Activated naive CD8-positive, alpha-beta T cell treated with anti-CD3 and anti-CD28 coated beads for 36 hours (primary cell): ENCODE measurements at regions not wholly inside any gene's neighbourhood (a gene's known extent, or its start where the extent isn't known, plus 50 kb on each side); places are given as distances from the start of the nearest gene placed in this dataset.

Experiments used
- DNase-seq: peaks from one replicate; pipeline ENCODE4 v3.0.0; 2021
- H3K27ac Mint-ChIP-seq: one replicate; pipeline ENCODE4 v1.8.0; 2022; ENCODE audit warnings: mild to moderate bottlenecking, moderate library complexity, mixed read lengths
- H3K27me3 Mint-ChIP-seq: one replicate; pipeline ENCODE4 v1.8.0; 2022; ENCODE audit warnings: mild to moderate bottlenecking, mixed read lengths
- H3K36me3 Mint-ChIP-seq: one replicate; pipeline ENCODE4 v1.8.0; 2021; ENCODE audit warnings: mild to moderate bottlenecking, mixed read lengths
- H3K4me1 Mint-ChIP-seq: one replicate; pipeline ENCODE4 v1.8.0; 2021; ENCODE audit warnings: mixed read lengths
- H3K4me3 Mint-ChIP-seq: one replicate; pipeline ENCODE4 v1.8.0; 2022; ENCODE audit warnings: mild to moderate bottlenecking, moderate library complexity, mixed read lengths
- H3K9me3 Mint-ChIP-seq: one replicate; pipeline ENCODE4 v1.8.0; 2022; ENCODE audit warnings: mixed read lengths

DNA sequence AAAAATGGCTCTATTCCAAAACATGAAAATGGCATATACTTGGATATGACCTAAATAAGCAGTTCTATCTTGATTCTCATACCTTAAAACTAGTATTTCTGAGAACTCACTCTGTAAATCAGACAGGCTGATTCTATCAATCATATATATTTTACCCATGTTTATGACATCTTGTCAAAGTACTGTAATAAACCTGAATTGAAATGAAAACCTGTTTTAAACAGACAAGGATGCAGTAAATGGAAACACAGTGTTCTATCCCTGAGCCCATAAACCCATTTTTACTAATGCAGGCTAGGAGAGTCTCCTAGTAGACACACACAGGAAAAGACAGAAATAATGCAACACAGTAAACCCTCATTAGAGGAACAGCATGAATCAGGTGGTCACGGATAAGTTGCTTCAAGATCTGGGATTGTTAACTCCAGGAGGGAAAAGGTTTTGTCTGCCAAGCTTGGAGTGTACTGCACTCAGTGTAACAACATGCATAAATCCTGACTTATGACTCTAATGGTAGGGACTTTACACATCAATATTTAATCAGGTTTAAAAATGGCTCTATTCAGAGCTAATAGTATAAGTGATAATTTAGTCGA, 93.6 kb upstream of the CPNE8 start:
- H3K27me3 Mint-ChIP-seq: no peaks in the 10 kb centered on the region
- DNase-seq: no peak
- H3K4me1 Mint-ChIP-seq: no peaks in the 10 kb centered on the region
- H3K9me3 Mint-ChIP-seq: no peaks in the 10 kb centered on the region
- H3K4me3 Mint-ChIP-seq: no peak overlapping the region
- H3K36me3 Mint-ChIP-seq: no peaks in the 10 kb centered on the region
- no peak overlapping the region for H3K27ac Mint-ChIP-seq

- Mint-ChIP-seq H3K36me3 (no peaks in the 10 kb centered on the region), H3K9me3 (peaks cover 2% of the 10 kb centered on the region), H3K4me3 (no peak overlapping the region), H3K27me3 (no peaks in the 10 kb centered on the region), H3K27ac (no peak overlapping the region), H3K4me1 (no peaks in the 10 kb centered on the region)
- no peak for DNase-seq
These were observed 89.9 kb upstream of the CPNE8 start for GRCh38 chr12:38995249-38995648.

GRCh38 chr12:38985961-38986360, 80.6 kb upstream of the CPNE8 start:
- Mint-ChIP-seq H3K36me3 (no peaks in the 10 kb centered on the region), H3K4me3 (no peak overlapping the region), H3K4me1 (no peaks in the 10 kb centered on the region), H3K27ac (no peak overlapping the region), H3K9me3 (peaks cover 19% of the 10 kb centered on the region), H3K27me3 (no peaks in the 10 kb centered on the region)
- no peak for DNase-seq

DNA sequence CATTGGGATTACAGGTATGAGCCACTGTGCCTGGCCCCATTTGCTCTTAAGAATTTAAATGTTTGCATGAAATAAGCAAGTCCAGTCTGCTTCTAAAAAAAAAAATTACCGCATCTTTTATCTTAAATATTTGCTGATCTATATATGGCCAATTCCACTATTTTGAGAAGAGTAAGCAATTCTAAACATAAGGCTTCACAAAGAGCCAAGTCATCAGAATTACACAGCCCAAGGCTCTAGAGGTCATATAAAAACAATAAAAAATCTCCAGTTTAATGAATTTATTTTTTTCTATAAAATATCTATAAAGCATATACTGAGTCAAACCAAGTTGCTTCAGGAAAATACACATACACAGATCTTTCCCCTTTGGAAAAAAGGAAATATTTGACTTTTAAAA, 79.0 kb upstream of the CPNE8 start:
- Mint-ChIP-seq H3K4me3 (no peak overlapping the region), H3K27ac (no peak overlapping the region), H3K9me3 (peaks cover 19% of the 10 kb centered on the region), H3K27me3 (no peaks in the 10 kb centered on the region), H3K4me1 (no peaks in the 10 kb centered on the region), H3K36me3 (no peaks in the 10 kb centered on the region)
- no peak for DNase-seq

- Mint-ChIP-seq H3K4me1 (no peaks in the 10 kb centered on the region), H3K27me3 (no peaks in the 10 kb centered on the region), H3K9me3 (peaks cover 16% of the 10 kb centered on the region), H3K27ac (no peak overlapping the region), H3K4me3 (no peak overlapping the region), H3K36me3 (no peaks in the 10 kb centered on the region)
- no peak for DNase-seq
These were observed 77.8 kb upstream of the CPNE8 start for GRCh38 chr12:38983117-38983571.

- no peak overlapping the region for H3K27ac Mint-ChIP-seq
- no peak overlapping the region for H3K4me3 Mint-ChIP-seq
- peaks cover 4% of the 10 kb centered on the region for H3K9me3 Mint-ChIP-seq
- H3K4me1 Mint-ChIP-seq: no peaks in the 10 kb centered on the region
- no peaks in the 10 kb centered on the region for H3K27me3 Mint-ChIP-seq
- no peaks in the 10 kb centered on the region for H3K36me3 Mint-ChIP-seq
- DNase-seq: no peak
These were observed 71.7 kb upstream of the CPNE8 start for GRCh38 chr12:38977132-38977531.

- Mint-ChIP-seq H3K4me1 (no peaks in the 10 kb centered on the region), H3K4me3 (no peak overlapping the region), H3K27ac (no peak overlapping the region), H3K36me3 (no peaks in the 10 kb centered on the region), H3K27me3 (no peaks in the 10 kb centered on the region), H3K9me3 (peaks cover 4% of the 10 kb centered on the region)
- no peak for DNase-seq
These were observed 64.3 kb upstream of the CPNE8 start for GRCh38 chr12:38969706-38970105.

DNA sequence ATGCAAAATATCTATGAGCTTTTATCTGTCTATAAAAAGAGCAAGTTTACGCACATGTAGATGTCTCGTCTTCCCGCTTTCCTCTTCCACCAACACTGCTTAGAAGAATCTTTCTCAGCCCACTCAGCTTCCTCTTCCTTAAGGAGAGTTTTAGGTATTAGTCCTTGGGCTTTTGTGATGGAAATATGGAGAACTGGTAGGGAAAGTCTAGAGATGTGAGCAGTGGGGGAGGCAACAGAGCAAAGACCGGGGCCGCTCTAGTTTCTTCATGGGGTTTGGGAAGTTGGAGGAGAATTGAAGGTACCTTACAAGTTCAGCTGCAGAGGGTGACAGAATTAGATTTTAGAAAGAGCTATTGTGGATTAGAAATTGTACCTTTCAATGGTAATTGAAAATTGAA, 56.3 kb upstream of the CPNE8 start:
- Mint-ChIP-seq H3K27ac (no peak overlapping the region), H3K9me3 (peaks cover 4% of the 10 kb centered on the region), H3K4me1 (no peaks in the 10 kb centered on the region), H3K4me3 (no peak overlapping the region), H3K27me3 (no peaks in the 10 kb centered on the region), H3K36me3 (no peaks in the 10 kb centered on the region)
- DNase-seq: no peak

DNA sequence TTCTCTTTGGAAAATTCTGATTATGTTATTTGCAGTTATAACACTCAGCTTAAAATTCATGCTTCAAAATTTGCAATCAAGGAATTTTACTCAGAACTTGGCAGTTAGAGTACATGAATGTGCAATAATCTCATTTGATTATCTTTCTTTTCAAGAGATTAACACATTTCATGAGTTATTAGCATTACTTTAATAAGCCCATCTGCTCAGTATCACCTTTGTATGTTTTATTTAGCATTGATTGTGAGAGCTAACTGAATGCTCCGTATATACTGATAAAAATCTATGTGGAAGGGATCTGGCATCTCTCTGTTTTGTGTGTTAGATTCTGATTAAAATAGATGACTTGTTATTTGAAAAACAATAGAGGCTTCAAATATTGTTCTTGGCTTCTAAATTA, 55.6 kb upstream of the CPNE8 start:
- Mint-ChIP-seq H3K9me3 (peaks cover 4% of the 10 kb centered on the region), H3K4me3 (no peak overlapping the region), H3K36me3 (no peaks in the 10 kb centered on the region), H3K27me3 (no peaks in the 10 kb centered on the region), H3K27ac (no peak overlapping the region), H3K4me1 (no peaks in the 10 kb centered on the region)
- no peak for DNase-seq

GRCh38 chr12:38956337-38956736, 50.9 kb upstream of the CPNE8 start:
- H3K36me3 Mint-ChIP-seq: no peaks in the 10 kb centered on the region
- no peak overlapping the region for H3K4me3 Mint-ChIP-seq
- H3K27me3 Mint-ChIP-seq: no peaks in the 10 kb centered on the region
- no peaks in the 10 kb centered on the region for H3K4me1 Mint-ChIP-seq
- no peak overlapping the region for H3K27ac Mint-ChIP-seq
- peaks cover 6% of the 10 kb centered on the region for H3K9me3 Mint-ChIP-seq
- DNase-seq: no peak
